Right ventricle myocardium inferior (tissue), 1 donor: ENCODE measurements at regions not wholly inside any gene's neighbourhood (a gene's known extent, or its start where the extent isn't known, plus 50 kb on each side); places are given as distances from the start of the nearest gene placed in this dataset.

Experiments
- ATAC-seq: fragments of 200-7000 bp; cut with Tn5 transposase; one replicate; pipeline ENCODE4 v1.9.1; 2020; ENCODE audit warnings: mild to moderate bottlenecking, moderate library complexity
- DNase-seq: peaks from one replicate; pipeline ENCODE4 v3.0.0; 2021; ENCODE audit errors: missing footprints
- intact Hi-C: fragments of 100-400 bp; cut with DNase I; formaldehyde crosslinking; loops from one replicate; pipeline ENCODE4 v1.11.0; 2022
- donor health status: DM: no; HTN: yes; CAD: no; lungs with severe emphysema.

DNA sequence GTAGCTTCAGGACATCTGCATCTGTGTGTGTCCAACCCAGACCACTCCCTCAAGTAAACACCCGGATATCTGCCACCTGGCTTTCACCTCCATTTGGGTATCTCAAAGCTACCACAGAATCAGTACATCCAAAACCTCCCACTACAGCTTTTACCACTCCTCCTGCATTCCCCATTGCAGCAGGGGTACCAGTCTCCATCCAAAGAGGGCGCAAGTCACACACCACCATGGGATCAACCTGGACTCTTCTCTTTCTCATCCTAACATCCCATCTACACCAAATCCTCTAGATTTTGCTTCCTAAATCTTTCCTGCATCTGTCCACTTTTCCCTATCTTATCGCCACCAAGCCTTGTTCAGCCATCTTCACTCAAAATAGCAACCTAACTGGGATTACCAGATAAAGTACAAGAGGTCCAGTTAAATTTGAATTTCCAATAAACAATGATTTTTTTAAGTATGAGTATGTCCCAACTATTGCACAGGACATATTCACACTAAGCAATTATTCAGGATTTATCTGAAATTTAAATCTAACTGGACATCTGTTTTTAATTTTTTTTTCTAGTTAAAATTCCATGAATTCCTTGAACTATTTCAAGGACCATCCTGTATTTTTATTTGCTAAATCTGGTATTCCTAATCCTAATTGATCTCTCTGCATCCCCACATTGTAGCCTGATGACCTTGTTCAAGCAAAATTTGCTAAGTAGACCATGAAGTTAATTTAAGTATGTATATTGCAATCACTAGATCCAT is 164.3 kb upstream of the MLN start:
- ATAC-seq, result no peak
- DNase-seq, result no peak
- intact Hi-C loops, result no loop called here

- no peak for ATAC-seq
- intact Hi-C loops, result no loop called here
- DNase-seq, result peak; percentile 27
These were observed 163.5 kb upstream of the MLN start for GRCh38 chr6:33967265-33967767.

GRCh38 chr6:33966536-33966935 is 162.7 kb upstream of the MLN start:
- no peak for ATAC-seq
- intact Hi-C loops, result no loop called here

DNA sequence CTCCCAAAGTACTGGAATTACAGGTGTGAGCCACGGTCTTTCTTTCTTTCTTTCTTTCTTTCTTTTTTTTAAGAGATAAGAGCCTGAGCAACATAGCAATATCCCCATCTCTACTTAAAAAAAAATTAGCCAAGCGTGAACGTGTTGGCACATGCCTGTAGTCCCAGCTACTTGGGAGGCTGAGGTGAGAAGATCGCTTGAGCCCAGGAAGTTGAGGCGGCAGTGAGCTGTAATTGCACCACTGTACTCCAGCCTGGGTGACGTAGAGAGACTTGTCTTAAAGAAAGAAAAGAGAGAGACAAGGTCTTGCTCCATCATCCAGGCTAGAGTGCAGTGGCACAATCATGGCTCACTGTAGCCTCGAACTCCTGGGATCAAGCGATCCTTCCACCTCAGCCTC is 162.0 kb upstream of the MLN start:
- DNase-seq (no peak), ATAC-seq (no peak)
- intact Hi-C loops, result no loop called here

More at GRCh38 chr6:33966536-33966935, 162.7 kb upstream of the MLN start:
- no peak for DNase-seq

GRCh38 chr6:33964387-33964786 is 160.6 kb upstream of the MLN start:
- intact Hi-C loops, result no loop called here

DNA sequence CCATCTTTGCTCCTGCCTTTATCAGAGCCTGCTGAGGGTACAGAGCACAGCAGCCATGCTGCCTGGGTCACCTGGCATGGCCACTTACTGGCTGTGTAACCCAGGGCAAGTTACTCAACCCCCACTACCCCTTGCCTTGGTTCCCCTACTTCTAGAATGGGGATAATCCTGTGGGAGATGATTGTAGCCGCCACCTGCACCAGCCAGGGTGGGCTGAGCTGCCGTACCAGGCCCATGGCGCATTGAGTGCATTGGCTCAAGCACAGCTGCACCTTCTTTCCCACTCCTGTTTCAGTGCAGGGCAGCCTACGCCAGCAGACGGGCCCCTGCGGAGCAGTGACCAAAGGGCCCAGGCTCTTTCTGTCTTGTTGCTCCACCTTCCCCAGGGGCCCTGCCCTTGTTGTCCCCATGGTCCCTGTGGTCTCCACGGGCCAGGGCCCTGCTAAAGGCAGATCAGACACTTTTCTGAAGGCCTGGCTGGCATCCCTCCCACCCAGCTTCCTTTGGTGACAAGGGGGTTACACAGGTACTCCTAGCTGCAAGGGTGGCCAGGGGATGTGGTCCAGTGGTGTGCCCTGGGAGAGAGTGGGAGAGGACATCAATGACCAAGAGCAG is 159.4 kb upstream of the MLN start:
- intact Hi-C loops, result no loop called here
- ATAC-seq, result no peak
- peak; percentile 14 for DNase-seq

More at GRCh38 chr6:33964387-33964786, 160.6 kb upstream of the MLN start:
- ATAC-seq (no peak), DNase-seq (no peak)

DNA sequence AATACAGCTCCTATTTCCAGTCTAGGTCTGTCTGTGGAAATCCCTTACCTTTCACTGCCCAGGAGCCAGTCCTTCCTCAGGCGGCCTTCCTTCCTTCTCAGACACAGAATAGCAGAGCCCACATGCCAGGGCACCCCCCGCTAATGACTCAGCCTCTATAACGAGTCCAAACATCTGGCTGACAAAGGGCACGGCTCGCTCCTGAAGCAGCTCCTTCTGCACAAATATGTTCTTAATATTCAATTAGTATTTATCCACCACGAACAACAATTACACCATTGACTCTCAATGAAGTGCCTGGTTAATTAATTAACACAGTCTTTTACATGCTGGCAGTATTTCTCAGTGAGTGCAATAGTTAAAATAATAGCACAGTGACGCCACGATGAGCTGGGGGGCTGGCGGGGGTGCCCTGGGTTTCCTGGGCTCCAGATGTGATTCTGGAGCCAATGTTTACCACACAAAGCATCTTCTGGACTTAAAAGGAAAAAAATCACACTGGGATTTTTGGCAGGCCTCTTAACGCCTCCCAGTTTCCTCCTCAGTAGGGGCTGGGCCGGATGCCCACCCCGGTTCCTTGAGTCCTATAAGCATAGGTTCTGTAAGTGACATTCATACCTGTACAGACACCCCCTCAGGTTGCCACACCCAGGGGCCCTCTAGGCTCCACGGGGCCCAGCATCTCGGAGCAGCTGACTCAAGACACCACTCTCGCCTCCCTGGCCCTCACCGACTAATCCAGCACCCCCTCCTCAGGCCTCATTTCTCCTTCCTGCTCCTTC is 158.6 kb upstream of the MLN start:
- peak; percentile 53 for DNase-seq
- no peak for ATAC-seq
- intact Hi-C loops, result no loop called here

DNA sequence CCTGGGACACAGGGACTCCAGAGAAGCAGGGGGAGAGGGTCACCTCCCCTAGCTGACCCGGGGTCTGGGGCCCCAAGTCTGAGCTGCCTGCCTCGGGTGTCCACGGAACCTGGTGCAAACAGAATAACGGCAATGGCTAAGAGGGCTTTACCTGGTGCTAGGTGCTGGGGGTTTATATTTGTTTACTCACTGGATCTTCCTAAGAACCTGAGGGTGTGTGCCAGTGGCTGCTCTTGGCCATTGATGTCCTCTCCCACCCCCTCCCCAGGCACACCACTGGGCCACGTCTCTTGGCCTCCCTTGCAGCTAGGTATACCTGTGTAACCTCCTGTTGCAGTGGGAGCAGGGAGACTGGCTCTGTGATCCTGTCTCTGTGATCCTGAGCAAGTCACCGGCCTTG is 157.9 kb upstream of the MLN start:
- DNase-seq (no peak), ATAC-seq (no peak)
- intact Hi-C loops, result no loop called here

DNA sequence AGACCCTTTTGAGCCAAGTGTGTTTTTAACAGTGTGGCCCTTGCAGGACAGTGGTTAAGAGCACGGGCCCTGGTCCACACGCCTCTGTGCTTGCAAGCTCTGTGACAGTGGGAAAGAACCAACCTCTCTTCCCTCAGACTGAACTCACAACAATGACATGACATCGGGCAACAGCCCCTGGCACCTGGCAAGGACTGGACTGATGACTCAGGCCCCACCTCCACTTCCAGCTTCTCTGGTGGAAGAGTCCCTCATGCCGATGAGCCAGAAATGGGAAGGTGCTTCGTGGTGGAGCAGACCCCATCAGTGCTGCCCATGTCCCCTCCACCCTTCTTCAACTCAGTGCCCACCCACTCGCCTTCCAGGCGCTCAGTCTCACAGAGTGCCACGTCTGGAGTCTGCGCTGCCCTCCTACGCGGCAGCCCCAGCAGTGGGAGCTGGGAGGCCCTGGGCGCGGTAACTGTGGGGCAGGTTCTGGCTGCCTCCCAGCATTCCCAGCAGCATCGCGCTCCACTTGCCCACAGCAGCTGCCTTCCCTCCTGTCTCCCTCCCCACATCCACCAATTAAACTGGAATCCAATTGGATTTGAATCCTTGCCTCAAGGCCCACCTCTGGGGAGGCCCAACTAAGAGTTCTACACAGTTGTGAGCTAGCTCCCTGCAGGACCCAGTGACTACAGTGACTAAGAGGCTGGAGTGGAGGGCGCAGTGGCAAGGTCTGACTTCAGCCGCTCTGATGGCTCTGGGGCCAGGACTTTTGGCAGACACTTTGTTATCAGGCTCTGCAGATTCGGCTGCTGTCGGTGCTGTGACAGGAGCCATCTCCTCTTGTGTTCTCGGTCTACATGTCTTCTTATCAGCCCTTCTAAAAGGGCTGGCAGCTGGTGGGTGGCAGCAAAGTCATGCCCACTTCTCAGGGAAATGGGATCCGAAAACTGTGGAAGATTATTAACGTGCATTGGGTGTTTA is 156.8 kb upstream of the MLN start:
- peak; percentile 67 for DNase-seq
- intact Hi-C loops, result no loop called here
- ATAC-seq, result no peak

- intact Hi-C loops, result no loop called here
- ATAC-seq, result no peak
- DNase-seq, result peak; percentile 20
These were observed 156.0 kb upstream of the MLN start for GRCh38 chr6:33959661-33960344.

- intact Hi-C loops, result no loop called here
- ATAC-seq (no peak), DNase-seq (no peak)
These were observed 155.5 kb upstream of the MLN start for GRCh38 chr6:33959329-33959651.

DNA sequence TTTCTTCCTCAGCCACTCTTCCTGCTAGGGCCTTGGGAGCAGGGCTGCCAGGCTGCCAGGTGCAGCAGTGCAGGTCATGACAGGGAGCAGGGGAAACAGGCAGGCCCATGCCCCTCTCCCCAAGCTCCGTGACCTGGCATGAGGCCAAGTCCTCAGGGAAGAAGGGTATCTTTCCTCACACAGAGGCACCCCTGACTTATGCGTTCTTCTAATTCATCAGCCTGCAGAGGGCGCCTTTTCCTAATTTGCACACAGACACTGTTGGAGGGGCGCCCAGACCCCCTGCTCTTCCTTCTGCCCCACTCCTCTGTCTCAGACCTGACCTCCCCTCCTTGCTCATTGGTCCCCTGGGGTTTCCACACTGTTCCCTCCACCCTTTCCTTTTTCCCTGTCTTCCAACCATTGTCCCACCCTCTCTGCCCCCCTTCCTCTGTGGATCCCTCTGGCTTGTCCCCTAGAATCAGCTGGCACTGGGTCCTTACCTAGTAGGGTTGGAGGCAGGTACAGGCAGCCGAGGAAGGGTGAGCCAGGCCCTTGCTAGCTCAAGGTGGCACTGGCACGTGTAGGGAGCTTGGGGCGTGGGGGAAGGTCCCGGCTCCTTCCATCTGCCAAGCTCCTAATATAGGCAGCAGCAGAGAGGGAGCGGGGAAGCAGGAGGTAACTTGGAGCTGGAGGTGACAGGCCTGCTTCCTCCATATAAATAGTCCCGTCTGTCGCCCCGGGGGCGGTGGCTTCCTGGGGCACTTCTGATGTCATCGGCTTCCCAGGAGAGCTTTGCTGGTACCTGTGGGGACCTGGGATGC is 154.9 kb upstream of the MLN start:
- DNase-seq (peak; percentile 65), ATAC-seq (no peak)
- intact Hi-C loops, result no loop called here

GRCh38 chr6:33957892-33958525 is 154.2 kb upstream of the MLN start:
- intact Hi-C loops, result no loop called here
- DNase-seq (peak; percentile 63), ATAC-seq (no peak)

GRCh38 chr6:33957131-33957891 is 153.5 kb upstream of the MLN start:
- intact Hi-C loops, result no loop called here
- no peak for ATAC-seq
- peak; percentile 18 for DNase-seq

DNA sequence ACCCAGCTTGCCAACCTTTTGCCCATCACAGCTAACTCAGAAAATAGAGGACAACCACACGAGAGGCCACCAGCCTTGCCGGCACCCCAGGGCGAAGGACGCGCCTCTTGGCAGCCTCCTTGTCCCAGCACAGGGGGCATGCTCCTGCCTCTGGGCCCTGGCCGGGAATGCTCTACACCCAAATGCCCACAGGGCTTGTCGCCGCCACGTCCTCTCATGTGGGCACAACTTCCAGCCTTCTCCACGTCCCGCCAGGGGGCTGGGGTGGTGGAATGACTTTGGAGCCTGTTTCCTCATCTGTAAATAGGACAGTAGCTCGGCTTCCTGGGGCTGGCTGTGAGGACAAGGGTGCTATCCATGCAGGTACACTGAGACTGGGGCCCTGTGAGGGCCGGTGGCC is 152.4 kb upstream of the MLN start:
- DNase-seq, result no peak
- no peak for ATAC-seq
- intact Hi-C loops, result no loop called here

GRCh38 chr6:33955566-33955965 is 151.8 kb upstream of the MLN start:
- intact Hi-C loops, result no loop called here
- DNase-seq, result no peak
- no peak for ATAC-seq
